Stomach (tissue), 4 donors: ENCODE measurements at regions not wholly inside any gene's neighbourhood (a gene's known extent, or its start where the extent isn't known, plus 50 kb on each side); places are given as distances from the start of the nearest gene placed in this dataset.

Experiments used
- CTCF ChIP-seq, 7 experiments: fragments of 450-650 bp in 4 of 7; fragments of 200-600 bp in 3 of 7; sonication (generic) in 3 of 7; IDR thresholded peaks; one replicate each; pipeline ENCODE4 v1.5.1; 2016 to 2019; ENCODE audit warnings: antibody characterized with exemption in 7 of 7, control low read depth in 2 of 7, mild to moderate bottlenecking in 1 of 7
- EP300 ChIP-seq: sonication (generic); formaldehyde crosslinking; IDR thresholded peaks from one replicate; pipeline ENCODE4 v1.6.1; 2017; ENCODE audit warnings: antibody characterized with exemption
- POLR2A ChIP-seq, 4 donors: fragments of 450-650 bp; IDR thresholded peaks; one replicate each; pipeline ENCODE4 v1.6.1; 2016; ENCODE audit warnings: antibody characterized with exemption in 4 of 4, control low read depth in 2 of 4, mild to moderate bottlenecking in 1 of 4, moderate library complexity in 1 of 4
- POLR2AphosphoS5 ChIP-seq, 3 donors: sonication (generic); formaldehyde crosslinking; IDR thresholded peaks; one replicate each; pipeline ENCODE4 v1.6.1; 2016; ENCODE audit warnings: antibody characterized with exemption in 3 of 3

GRCh38 chr5:12659686-12660085 lies 755.4 kb upstream of the CTNND2 start:
- TF ChIP-seq CTCF (IDR thresholded peaks at IDR 0.05) (no peak), EP300 (no peak), POLR2A (IDR thresholded peaks at IDR 0.05) (no peak), POLR2AphosphoS5 (IDR thresholded peaks at IDR 0.05) (no peak)
